GM21737 (cell line): ENCODE measurements at regions not wholly inside any gene's neighbourhood (a gene's known extent, or its start where the extent isn't known, plus 50 kb on each side); places are given as distances from the start of the nearest gene placed in this dataset.

Experiments used
- ATAC-seq: cut with Tn5 transposase; IDR thresholded peaks from one replicate; pipeline ENCODE4 v1.9.1; 2021; ENCODE audit warnings: mild to moderate bottlenecking, moderate library complexity; ENCODE audit not compliant: unreplicated experiment

DNA sequence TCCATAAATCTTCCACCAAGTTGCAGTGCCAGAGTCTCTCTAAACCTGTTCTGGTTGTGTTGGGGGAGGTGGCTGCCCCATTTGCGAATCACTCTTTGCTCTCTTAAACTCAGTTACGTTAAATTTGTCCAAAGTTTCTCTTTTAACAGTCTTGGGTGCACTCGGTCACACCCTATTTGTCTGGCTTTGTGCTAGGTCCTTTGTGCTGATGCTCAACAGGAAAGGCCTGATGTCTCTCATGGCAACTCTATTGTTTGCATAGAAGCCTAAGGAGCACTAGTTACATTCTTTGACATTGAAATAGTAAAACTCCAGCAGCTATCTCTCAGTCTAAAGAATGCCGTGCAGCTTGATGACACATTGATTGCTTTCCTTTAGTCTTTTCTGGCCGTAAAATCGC is 105.1 kb downstream of the TRMT11 start:
- ATAC-seq = no peak

DNA sequence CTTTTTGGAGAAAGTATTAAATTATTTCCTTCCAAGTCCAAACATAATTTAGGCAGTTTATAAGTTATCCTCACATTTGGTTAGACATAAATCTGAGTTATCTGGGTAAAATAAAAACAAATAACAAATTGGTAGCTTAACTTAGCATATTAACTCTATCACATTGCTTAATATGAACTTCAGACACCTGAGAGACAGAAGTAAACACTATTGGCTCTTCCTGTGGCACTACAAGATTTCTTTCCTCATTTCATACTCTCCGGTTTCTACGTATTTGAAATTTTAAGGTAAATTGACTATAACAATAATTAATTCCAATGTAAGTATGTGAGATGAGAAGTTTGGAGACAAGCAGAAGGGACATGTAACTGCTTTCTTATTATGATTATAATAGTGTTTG is 106.8 kb downstream of the TRMT11 start:
- no peak for ATAC-seq

DNA sequence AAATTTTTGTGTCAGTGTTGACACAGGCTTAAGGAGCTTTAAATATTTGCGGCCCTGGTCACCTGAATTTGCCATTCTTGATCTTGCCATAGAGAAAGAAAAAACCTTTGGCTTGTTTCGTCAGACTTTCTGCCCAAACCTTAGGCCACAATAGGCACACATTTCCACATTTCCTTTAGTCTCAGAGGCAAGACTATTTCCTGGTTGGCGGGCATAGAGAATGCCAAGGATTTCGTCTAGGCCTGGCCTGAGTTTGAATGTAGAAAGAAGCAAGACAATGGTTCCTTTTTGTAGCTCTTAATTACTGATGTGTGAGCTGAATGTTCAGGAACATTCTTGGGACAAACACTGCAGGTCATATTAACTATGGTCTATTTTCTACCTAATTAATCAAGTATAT is 108.1 kb downstream of the TRMT11 start:
- ATAC-seq = no peak

DNA sequence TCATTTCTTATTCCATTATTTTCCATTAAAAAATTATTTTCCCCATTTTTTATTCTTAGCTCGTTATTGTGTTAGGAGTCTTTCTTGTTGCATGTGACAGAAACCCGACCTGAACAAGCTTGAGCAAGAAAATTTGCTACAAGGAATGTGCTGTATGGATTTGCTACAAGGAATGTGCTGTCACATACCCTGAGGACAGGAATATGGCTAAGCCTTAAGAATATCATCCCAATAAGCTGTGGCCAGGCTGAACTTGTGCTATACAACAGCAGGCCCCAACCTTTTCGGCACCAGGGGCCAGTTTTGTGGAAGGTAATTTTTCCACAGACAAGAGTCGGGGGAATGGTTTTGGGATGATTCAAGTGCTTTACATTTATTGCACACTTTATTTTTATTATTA is 114.0 kb downstream of the TRMT11 start:
- no peak for ATAC-seq

DNA sequence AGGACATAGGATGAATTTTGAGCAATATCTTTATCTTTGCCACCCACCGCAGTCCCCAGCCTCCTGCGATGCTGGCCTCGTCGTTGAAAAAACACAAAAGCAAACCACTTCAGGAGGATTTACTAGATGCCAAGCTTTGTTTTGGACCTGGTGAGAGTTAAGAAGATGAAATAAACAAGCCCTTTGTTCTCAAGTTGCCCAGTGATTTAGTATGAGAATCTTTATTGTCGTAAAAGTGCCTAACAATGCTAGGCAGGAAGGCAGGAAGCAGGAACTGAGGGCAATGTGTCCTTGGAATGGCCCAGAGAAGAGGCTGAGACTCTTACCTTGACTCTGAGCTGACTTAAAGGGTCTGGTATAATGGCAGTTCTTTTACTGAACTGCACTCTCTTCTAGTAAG is 116.0 kb downstream of the TRMT11 start:
- no peak for ATAC-seq

DNA sequence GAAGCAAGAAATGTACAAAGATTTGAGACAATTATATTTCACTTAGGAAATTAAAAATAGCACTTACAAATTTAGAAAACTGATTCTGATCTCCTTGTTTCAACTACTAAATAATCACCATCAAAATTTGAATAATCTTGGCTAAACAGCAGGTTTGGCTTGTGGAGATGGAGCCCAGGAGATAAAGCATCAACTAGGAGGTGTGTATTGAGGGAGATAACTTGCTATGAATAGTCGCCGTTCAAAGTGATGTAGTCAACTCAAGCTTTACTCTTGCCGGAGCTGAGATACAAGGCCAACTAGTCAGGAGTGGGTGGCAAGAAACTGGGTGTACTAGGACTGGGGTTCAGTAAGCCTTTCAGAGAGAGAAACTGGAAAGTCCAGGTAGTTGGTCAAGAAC is 117.7 kb downstream of the TRMT11 start:
- ATAC-seq = no peak

DNA sequence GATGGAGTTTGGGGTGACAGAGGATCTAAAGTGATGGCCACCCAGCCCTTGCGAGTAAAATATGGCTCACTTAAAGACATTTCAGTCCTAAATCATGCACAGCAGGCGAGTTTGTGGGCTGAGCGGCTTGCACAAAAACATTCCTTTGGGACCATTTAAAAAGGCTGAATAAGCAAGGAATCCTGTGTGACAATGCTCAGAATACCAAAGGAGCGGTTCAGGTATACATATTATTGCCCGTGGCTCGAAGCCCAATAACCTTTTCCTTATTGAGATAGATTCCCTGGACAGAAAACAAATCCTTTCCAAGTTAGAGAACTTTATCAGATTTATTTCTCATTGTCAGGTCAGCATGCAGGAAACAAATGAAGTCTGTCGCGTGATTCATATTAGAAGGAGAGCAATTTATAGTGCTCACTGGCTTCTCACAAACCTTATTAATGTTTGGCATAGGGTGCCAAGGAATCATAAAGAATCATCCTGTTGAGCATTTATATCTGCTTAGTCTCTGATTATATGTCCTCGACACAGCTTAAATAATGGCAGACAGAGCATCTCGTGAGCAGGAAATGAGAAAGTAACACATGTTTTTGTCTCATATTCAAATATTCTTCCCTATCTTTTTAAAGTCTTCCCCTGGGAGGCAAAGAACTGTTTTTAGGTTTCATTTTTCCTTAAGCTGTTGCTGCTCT is 121.3 kb downstream of the TRMT11 start:
- ATAC-seq = no peak

DNA sequence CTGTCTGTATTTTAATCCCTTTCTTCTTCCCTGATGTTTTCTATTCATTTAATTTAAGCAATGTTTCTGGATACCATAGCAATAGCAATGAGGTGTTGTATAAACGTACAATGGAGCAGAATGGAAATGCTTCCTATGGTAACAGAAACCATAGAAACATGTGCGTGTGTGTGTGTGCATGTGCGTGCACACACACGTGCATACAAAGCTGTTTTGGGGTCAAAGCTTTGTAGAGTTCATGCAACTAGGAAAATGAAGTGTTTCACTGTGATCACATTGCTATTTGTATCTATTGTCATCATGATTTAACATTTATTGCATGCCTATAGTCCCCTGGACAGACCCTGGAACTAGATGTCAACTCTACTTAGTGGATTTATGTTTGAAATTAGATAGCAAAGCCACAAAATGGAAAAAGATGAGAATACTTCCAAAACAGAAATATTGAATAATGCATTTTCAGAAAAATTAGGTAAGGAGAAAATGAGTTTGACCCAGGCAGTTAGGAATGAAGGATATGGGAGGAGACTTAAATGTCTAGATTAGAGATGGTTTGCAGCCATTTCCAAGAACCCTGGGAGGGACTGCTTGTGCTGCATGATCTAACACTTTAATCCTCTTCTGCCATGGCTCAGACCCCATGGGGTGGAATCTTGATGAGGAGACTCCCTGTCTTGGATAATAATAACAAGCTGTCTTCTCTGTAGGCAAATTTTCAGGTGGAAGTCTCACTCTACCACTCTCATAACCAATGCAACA is 124.4 kb downstream of the TRMT11 start:
- no peak for ATAC-seq

DNA sequence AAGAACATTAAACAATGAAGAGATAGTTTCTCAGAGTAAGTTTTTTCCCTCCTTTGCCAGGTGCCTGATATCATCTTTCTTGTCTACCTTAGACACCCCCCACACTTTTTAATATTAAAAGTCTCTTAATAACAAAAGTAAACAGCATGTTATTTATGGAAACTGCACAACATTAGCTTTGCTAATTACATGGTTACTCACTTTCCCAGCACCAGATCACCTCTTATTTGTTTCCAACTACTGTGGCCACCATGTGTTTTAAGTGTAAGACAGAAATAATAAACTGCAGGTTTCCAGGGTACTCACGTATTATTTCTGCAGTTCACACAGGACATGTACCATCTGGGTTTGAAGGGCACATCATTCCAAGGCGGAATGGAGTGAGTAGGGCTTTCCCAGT is 125.0 kb downstream of the TRMT11 start:
- ATAC-seq = no peak

DNA sequence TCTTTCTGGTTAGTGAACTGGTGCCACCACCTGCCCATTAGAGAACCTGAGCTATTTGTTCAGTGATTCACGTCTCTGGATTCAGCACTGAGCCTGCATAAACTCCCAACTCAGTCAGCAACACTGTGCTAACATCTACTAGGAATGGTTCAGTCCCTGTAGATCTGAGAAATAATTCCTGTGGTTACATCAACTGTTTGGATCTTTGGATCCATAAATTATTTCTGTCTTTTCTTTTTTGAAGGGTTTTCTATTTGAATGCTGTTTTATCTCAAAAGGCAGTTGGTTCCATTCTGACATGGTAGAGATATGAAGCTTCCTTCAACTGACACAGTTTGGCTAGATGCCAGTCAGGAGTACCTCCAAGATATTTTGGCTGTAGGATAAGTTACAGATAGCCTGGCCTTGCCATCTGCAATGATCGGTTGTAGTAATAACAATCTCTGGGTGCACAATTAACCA is 125.9 kb downstream of the TRMT11 start:
- ATAC-seq = no peak

DNA sequence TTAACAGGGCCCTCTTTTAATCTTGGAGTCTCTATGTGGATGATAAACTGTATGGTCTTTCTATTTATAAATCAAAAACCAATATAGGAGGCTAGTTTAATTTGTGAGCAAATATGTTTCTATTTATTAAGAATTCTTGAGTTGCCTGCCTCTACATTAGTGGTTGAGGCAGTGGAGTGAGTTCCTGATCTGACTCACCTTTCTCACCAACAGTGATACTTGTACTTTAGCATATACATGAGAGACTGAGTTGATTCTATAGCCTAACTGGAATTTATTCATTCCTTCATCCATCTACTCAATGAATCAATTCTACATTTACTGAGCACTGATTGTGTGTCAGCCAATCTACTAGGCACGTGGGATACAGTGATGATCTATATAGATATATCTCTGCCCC is 126.9 kb downstream of the TRMT11 start:
- ATAC-seq = no peak

DNA sequence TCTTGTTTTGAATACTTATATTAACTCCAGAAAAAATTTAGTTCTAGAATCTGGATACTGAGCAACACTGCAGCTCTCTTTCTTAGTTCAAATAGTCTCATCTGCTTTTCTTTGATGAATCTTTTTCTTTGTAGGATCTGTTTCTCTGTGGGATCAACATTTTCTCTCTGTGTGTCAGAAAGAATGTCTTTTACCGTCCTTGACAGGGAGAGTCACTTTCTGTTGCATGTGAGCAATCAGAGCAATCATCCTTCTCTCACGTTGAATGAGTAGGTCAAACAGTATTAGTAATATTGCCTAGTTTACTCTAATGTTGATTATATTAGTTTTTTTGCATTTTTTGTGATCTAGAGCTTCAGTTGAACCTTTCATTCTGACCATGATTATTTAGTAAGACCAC is 130.9 kb downstream of the TRMT11 start:
- no peak for ATAC-seq

DNA sequence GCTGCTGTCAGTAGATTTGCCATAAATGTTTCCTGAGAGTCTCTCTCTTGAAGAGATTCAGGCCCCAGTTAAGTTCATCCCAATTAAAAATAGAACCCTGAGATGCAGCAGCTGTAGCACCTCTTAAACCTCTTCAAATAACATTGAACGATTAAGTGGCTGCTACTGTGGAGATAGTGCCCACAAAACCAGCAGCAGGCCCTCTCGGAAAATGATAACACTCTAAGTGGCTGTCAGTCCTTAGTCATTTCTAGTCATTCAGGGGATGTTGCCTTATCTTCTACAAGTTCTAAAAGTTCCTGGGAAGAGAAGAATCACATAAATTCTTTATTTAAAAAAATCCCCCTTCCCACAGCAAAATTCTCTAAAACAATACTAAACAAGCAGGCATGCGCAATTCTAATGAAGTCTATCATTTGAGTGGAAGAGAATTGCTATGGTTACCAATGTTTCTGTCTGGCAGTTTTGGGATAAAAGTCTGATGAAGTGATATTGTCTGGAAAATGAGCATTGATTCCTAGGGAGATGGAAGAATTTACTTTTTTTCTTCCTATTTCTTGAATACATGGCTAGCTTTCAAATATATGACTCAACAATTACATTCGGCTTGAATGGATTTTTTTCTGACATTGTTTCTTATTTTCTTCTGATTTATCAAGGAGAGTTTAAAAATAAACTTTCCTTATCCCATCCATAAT is 131.9 kb downstream of the TRMT11 start:
- ATAC-seq = no peak

DNA sequence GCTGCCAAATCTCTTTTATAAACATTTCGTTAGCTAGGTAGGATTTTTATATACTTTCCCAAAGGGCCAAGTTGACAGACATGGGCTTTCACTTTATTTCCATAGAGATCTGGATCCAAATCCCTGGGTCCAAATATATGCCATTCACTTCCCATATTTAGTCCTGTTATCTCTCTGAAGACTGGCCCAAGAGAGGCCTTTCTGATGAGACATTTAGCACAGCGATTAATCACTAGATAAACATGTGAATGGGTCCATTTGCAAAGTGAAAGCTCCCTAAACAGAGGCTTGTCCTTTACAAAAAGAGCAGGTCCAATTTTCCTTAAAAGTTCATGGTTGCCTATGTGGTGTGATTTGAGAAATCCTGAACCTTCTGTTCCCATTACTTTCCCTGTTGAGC is 132.6 kb downstream of the TRMT11 start:
- no peak for ATAC-seq

DNA sequence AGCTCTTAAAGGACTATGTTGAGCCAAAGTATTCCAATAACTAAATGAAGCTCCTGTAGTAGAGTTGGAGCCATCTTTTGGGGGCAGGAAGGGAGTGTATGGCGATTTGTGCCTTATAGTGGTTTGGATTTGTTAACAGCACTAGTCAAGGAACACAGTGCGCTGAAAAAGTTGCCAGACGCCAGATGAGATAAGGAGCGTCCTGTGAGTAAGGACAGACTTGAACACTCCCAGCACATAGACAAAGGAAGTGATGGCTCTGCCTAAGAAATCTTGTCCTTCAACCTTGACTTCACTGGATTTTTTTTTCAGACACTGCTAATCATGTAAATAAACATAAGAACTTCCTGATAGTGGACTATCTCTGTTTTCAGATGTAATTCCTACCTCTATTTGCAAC is 136.9 kb downstream of the TRMT11 start:
- ATAC-seq = no peak

DNA sequence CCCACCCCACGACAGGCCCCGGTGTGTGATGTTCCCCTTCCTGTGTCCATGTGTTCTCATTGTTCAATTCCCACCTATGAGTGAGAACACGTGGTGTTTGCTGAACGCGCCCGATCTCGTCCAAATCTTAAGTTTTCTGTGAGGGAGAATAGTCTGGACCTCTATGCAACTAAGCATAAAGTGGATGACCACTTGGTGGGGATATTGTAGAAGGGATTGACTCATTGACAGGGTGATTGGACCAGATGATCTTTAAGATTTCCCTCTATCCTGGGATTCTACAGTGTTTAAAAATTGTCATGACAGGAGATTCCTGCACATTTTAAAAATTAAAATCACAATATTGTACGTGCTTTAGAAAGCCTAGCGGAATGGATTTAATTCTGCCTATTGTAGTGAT is 141.3 kb downstream of the TRMT11 start:
- no peak for ATAC-seq

DNA sequence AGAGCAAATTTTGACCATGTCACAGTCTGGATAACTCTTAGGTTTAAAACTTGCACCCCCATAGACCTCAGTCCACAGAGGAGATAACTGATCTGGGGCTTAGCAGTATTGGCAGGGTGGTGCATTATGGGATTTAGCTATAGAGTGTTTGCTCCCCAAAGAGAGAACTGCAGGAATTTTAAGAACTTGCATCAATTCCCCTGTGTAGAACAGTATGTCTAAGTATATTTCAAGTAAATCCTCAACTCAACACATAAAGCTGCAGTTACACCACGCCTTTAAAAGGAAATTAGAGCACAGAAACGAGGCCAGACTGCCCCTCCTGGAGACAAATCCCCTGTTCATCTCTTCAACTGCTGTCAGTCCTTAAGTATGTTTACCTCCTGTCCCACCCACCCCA is 144.9 kb downstream of the TRMT11 start:
- ATAC-seq = no peak

DNA sequence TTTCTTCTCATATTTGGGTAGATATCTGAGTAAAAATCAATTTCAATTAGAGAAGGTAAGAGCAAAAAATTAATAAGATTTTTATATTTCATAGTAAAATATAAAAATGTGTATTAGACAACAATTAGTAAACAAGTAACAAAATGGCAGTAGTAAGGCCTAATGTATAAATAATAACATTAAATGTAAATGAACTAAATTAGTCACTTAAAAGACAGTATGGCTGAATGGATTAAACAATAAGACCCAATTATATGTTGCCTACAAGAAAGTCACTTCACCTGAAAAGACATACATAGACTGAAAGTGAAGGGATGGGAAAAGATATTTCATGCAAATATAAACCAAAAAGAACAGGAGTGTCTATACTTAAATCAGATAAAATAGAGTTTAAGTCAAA is 147.6 kb downstream of the TRMT11 start:
- ATAC-seq = no peak

DNA sequence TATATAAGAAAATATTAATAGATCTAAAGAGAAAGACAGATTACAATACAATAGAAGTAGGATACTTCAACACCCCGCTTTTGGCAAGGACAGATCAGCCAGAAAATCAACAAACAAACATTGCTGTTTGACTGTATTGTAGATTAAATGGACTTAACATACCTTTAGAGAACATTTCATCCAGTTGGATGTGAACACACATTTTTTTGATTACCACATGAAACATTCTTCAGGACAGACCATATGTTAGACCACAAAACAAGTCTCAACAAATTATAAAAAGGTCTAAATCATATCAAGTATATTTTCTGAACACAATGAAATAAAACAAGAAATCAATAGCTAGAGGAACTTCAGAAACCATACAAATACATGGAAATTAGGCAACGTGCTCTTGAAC is 148.2 kb downstream of the TRMT11 start:
- no peak for ATAC-seq

DNA sequence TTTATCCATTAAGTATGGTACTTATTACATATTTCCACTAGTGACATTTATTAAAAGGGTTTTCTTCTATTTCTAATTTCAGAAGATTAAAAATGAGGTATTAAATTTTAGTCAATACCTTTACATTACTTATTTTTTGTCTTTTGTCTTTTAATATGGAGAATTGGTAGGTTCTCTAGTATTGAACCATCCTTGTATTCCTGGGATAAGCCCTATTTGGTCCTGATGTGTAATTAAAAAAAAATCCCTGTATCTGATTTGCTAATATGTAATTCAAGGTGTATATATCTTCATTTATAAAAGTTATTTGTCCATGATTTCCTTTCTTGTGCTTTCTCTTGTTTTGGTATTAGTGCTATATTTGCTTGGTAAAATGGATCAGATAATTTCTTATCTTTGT is 153.7 kb downstream of the TRMT11 start:
- no peak for ATAC-seq

DNA sequence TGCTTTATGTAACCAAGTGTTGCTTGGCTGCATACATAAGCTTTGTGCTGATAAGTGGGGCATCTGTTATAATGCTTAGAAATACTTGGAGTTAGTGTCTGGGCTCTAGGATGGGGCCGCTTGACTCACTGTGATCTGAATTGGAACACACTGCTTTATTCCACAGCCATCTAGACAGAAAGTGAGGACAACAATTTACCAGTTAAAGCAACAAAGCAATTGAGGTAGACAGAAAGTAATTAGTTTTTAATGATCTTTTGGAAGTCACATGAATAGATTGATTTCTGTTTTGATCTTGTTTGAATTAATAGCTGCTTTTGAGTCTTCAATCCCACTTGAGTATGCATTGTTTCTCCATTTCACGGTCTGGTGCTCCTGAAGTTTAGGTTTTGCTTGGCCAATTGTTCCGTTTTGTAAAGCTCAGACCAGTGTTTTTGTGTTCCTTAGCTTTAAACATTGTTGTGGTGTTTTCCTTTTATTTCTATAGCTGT is 157.5 kb downstream of the TRMT11 start:
- ATAC-seq = no peak

DNA sequence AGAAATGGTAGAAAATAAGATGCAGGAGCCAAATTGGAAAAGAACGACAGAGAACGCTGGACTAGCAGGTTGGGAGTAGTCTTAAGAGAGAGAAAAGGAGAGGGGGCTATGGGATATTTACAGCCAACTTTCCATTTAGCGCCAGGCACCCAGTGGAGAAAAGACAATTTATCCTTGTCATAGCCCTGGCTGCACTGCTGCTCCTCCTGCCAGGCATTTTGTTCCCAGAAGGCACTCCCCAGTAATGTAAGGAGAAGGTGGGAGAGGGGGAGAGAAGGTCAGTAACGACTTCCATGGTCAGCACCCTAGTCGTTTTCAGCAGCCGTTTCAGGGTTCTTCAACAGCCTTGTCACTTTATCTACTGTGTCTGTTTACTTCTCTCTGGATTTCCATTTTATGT is 159.0 kb downstream of the TRMT11 start:
- ATAC-seq = no peak
